Neuronal stem cell (in vitro differentiated cells): ENCODE measurements at regions not wholly inside any gene's neighbourhood (a gene's known extent, or its start where the extent isn't known, plus 50 kb on each side); places are given as distances from the start of the nearest gene placed in this dataset.

Source experiments
- DNase-seq: peaks from one replicate; pipeline ENCODE4 v3.0.0-alpha.2; 2013; ENCODE audit warnings: low spot score
- H2AFZ ChIP-seq: one replicate; pipeline ENCODE4 v1.6.1; 2013; ENCODE audit warnings: mild to moderate bottlenecking, low read length, inconsistent platforms
- H2AK5ac ChIP-seq: 2 replicates; pipeline ENCODE4 v1.6.1; 2013; ENCODE audit warnings: low read depth, mild to moderate bottlenecking, inconsistent platforms, low read length, moderate library complexity, mixed read lengths
- H2BK120ac ChIP-seq: 2 replicates; pipeline ENCODE4 v1.6.1; 2013; ENCODE audit warnings: low read depth, mild to moderate bottlenecking, inconsistent platforms, low read length, moderate library complexity, mixed read lengths
- H2BK12ac ChIP-seq: one replicate; pipeline ENCODE4 v1.6.1; 2013; ENCODE audit warnings: low read length, inconsistent platforms
- H2BK15ac ChIP-seq: 2 replicates; pipeline ENCODE4 v1.6.1; 2013; ENCODE audit warnings: mild to moderate bottlenecking, low read length, inconsistent platforms, mixed read lengths
- H2BK5ac ChIP-seq: one replicate; pipeline ENCODE4 v1.6.1; 2013; ENCODE audit warnings: inconsistent platforms, mild to moderate bottlenecking, low read length, moderate library complexity
- H3K14ac ChIP-seq: one replicate; pipeline ENCODE4 v1.6.1; 2013; ENCODE audit warnings: low read length, inconsistent platforms
- H3K18ac ChIP-seq: 2 replicates; pipeline ENCODE4 v1.6.1; 2013; ENCODE audit warnings: low read length, inconsistent platforms
- H3K23ac ChIP-seq: 2 replicates; pipeline ENCODE4 v1.6.1; 2013; ENCODE audit warnings: low read depth, mild to moderate bottlenecking, mixed read lengths, low read length, inconsistent platforms; ENCODE audit not compliant: poor library complexity
- H3K27ac ChIP-seq: replicated peaks from 3 replicates; pipeline ENCODE4 v1.5.1; 2013; ENCODE audit warnings: low read length, inconsistent platforms
- H3K27me3 ChIP-seq, 3 experiments: 2 replicates each; pipeline ENCODE4 v1.6.1; 2013; ENCODE audit warnings: low read length in 3 of 3, mild to moderate bottlenecking in 2 of 3, inconsistent platforms in 1 of 3, low read depth in 1 of 3, mixed read lengths in 1 of 3, moderate library complexity in 1 of 3; ENCODE audit not compliant: control insufficient read depth in 3 of 3, insufficient read depth in 3 of 3
- H3K36me3 ChIP-seq, 2 donors: replicated peaks in 1 of 2; 2 replicates each; pipeline ENCODE4 v1.6.1; 2013; ENCODE audit warnings: low read length in 2 of 2; ENCODE audit not compliant: control insufficient read depth in 2 of 2, insufficient read depth in 2 of 2
- H3K4ac ChIP-seq: 2 replicates; pipeline ENCODE4 v1.6.1; 2013; ENCODE audit warnings: inconsistent platforms, mild to moderate bottlenecking, low read length, moderate library complexity
- H3K4me1 ChIP-seq, 2 donors: 1 replicate in 1 of 2; 2 replicates in 1 of 2; pipeline ENCODE4 v1.6.1; 2013; ENCODE audit warnings: low read length in 2 of 2, low read depth in 1 of 2; ENCODE audit not compliant: control insufficient read depth in 2 of 2, insufficient read depth in 1 of 2
- H3K4me2 ChIP-seq: one replicate; pipeline ENCODE4 v1.6.1; 2013; ENCODE audit warnings: mild to moderate bottlenecking, low read length, inconsistent platforms; ENCODE audit not compliant: insufficient read depth, poor library complexity, severe bottlenecking
- H3K4me3 ChIP-seq, 2 donors: 2 replicates each; pipeline ENCODE4 v1.5.1; 2013; ENCODE audit warnings: low read length in 2 of 2, mild to moderate bottlenecking in 2 of 2, inconsistent platforms in 1 of 2, moderate library complexity in 1 of 2
- H3K79me1 ChIP-seq: one replicate; pipeline ENCODE4 v1.6.1; 2013; ENCODE audit warnings: low read depth, mild to moderate bottlenecking, inconsistent platforms, low read length, moderate library complexity
- H3K9ac ChIP-seq: one replicate; pipeline ENCODE4 v1.6.1; 2013; ENCODE audit warnings: mild to moderate bottlenecking, low read depth, low read length, inconsistent platforms; ENCODE audit not compliant: poor library complexity
- H3K9me3 ChIP-seq, 2 donors: replicated peaks in 1 of 2; 2 replicates each; pipeline versions ENCODE3 to v1.6.1; 2013; ENCODE audit warnings: low read length in 2 of 2, mild to moderate bottlenecking in 2 of 2, inconsistent platforms in 1 of 2, low read depth in 1 of 2, mixed read lengths in 1 of 2, moderate library complexity in 1 of 2; ENCODE audit not compliant: control insufficient read depth in 2 of 2, insufficient read depth in 1 of 2
- H4K8ac ChIP-seq: one replicate; pipeline ENCODE4 v1.6.1; 2013; ENCODE audit warnings: low read depth, mild to moderate bottlenecking, inconsistent platforms, low read length, moderate library complexity
- H4K91ac ChIP-seq: one replicate; pipeline ENCODE4 v1.6.1; 2013; ENCODE audit warnings: low read length, low read depth, mild to moderate bottlenecking, inconsistent platforms; ENCODE audit not compliant: poor library complexity
- WGBS, 2 donors: extraction: QIAGEN DNeasy Blood & Tissue Kit; methylation state at CpG; one replicate each; pipeline ENCODE4 v1.1.7; 2013; ENCODE audit warnings: missing lambda C conversion rate in 2 of 2, mixed read lengths in 1 of 2; ENCODE audit not compliant: insufficient read length in 2 of 2, insufficient replicate concordance in 1 of 2; ENCODE audit errors: extremely low coverage in 2 of 2; 5-methylcytosine and 5-hydroxymethylcytosine counted together

DNA sequence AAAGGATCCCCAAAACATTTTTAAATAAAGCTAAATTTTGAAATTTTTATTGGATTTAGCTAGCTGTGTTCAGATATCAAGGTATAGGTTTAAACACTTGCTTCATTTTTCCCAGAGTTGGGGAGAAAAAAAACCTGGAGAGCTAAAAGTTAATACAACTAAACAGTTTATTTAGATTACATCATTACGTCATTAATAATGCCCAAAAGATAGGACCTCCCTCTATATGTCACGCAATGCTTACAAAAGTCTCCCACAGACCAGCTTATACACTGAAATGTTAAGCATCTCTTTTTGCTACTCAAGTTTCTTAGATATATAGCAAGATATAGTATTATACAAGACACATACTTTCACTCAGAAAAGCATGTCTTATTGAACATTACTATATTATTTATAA, 160.0 kb upstream of the SEMA3E start:
- H3K36me3 ChIP-seq: no peaks in the 10 kb centered on the region
- H2BK15ac ChIP-seq: no peak overlapping the region
- no peak overlapping the region for H3K9ac ChIP-seq
- H2BK120ac ChIP-seq: no peak overlapping the region
- H3K27ac ChIP-seq: no peak overlapping the region
- no peak overlapping the region for H2AK5ac ChIP-seq
- H3K4me1 ChIP-seq: no peaks in the 10 kb centered on the region
- no peak overlapping the region for H3K4ac ChIP-seq
- no peak overlapping the region for H3K4me3 ChIP-seq
- H3K79me1 ChIP-seq: no peaks in the 10 kb centered on the region
- H2BK12ac ChIP-seq: no peak overlapping the region
- no CpG with 5 or more reads among the region's 2 CpGs for WGBS, 2 donors
- H3K23ac ChIP-seq: no peak overlapping the region
- no peak overlapping the region for H3K14ac ChIP-seq
- no peak for DNase-seq
- H2BK5ac ChIP-seq: no peak overlapping the region
- H3K4me2 ChIP-seq: no peak overlapping the region
- no peaks in the 10 kb centered on the region for H3K27me3 ChIP-seq
- no peak overlapping the region for H3K18ac ChIP-seq
- no peak overlapping the region for H2AFZ ChIP-seq
- H4K91ac ChIP-seq: no peak overlapping the region
- H4K8ac ChIP-seq: no peak overlapping the region
- H3K9me3 ChIP-seq: peaks cover 0 to 6% of the 10 kb centered on the region in 2 donors

- peaks cover 0 to 5% of the 10 kb centered on the region in 2 donors for H3K9me3 ChIP-seq
- H3K36me3 ChIP-seq: no peaks in the 10 kb centered on the region
- H3K4ac ChIP-seq: no peak overlapping the region
- no peak overlapping the region for H3K14ac ChIP-seq
- H4K91ac ChIP-seq: no peak overlapping the region
- H2BK15ac ChIP-seq: no peak overlapping the region
- no peak overlapping the region for H3K18ac ChIP-seq
- no peaks in the 10 kb centered on the region for H3K79me1 ChIP-seq
- no peak overlapping the region for H3K4me2 ChIP-seq
- H2BK12ac ChIP-seq: no peak overlapping the region
- no peaks in the 10 kb centered on the region for H3K4me1 ChIP-seq
- H2AK5ac ChIP-seq: no peak overlapping the region
- H2AFZ ChIP-seq: no peak overlapping the region
- no peak overlapping the region for H3K9ac ChIP-seq
- no peak overlapping the region for H3K4me3 ChIP-seq
- DNase-seq: no peak
- H2BK120ac ChIP-seq: no peak overlapping the region
- H3K27me3 ChIP-seq: no peaks in the 10 kb centered on the region
- H4K8ac ChIP-seq: no peak overlapping the region
- H2BK5ac ChIP-seq: no peak overlapping the region
- no peak overlapping the region for H3K27ac ChIP-seq
- no CpG with 5 or more reads among the region's 4 CpGs for WGBS, 2 donors
- H3K23ac ChIP-seq: no peak overlapping the region
Measured at GRCh38 chr7:83807774-83808173, 158.8 kb upstream of the SEMA3E start.

GRCh38 chr7:83806538-83806937, 157.6 kb upstream of the SEMA3E start:
- Histone ChIP-seq H3K9ac (no peak overlapping the region), H4K8ac (no peak overlapping the region), H4K91ac (no peak overlapping the region), H2BK120ac (no peak overlapping the region), H3K36me3 (no peaks in the 10 kb centered on the region), H3K79me1 (no peaks in the 10 kb centered on the region), H3K27ac (no peak overlapping the region), H3K18ac (no peak overlapping the region), H2AFZ (no peak overlapping the region), H3K4me2 (no peak overlapping the region), H3K4me3 (no peak overlapping the region), H2BK5ac (no peak overlapping the region), H2BK15ac (no peak overlapping the region), H3K23ac (no peak overlapping the region), H3K4ac (no peak overlapping the region), H3K4me1 (no peaks in the 10 kb centered on the region), H2AK5ac (no peak overlapping the region), H3K27me3 (no peaks in the 10 kb centered on the region), H3K9me3 (no peaks in the 10 kb centered on the region), H3K14ac (no peak overlapping the region), H2BK12ac (no peak overlapping the region)
- no CpG with 5 or more reads among the region's 1 CpG for WGBS, 2 donors
- DNase-seq: no peak

DNA sequence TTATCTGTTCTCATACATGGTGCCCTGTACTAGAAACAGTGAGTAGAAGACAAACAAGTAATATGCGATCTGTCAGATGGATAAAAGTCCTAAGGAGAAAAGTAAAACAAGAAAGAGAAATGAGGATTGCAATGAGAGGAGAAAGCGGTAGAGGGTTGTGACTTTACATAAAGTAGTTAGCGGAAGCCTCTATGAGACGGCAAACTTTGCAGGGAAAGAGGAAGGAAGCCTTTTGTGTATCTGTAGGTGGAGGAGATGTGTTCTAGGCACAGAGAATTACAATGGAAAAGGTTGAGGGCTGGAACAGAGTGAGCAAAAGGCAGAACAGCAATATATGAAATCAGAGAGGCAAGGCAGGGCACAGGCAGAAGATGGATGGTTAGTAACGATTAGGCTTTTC, 150.4 kb upstream of the SEMA3E start:
- H3K36me3 ChIP-seq: no peaks in the 10 kb centered on the region
- H3K23ac ChIP-seq: no peak overlapping the region
- H4K8ac ChIP-seq: no peak overlapping the region
- H3K79me1 ChIP-seq: no peaks in the 10 kb centered on the region
- H3K4me1 ChIP-seq: no peaks in the 10 kb centered on the region
- H3K9me3 ChIP-seq: no peaks in the 10 kb centered on the region
- no peak overlapping the region for H3K18ac ChIP-seq
- H2AK5ac ChIP-seq: no peak overlapping the region
- no peak overlapping the region for H2BK120ac ChIP-seq
- no peak overlapping the region for H3K9ac ChIP-seq
- H3K4ac ChIP-seq: no peak overlapping the region
- H4K91ac ChIP-seq: no peak overlapping the region
- no peak overlapping the region for H2BK12ac ChIP-seq
- DNase-seq: no peak
- no peak overlapping the region for H2BK5ac ChIP-seq
- no peak overlapping the region for H3K4me3 ChIP-seq
- WGBS, 2 donors: no CpG with 5 or more reads among the region's 5 CpGs
- H3K14ac ChIP-seq: no peak overlapping the region
- no peaks in the 10 kb centered on the region for H3K27me3 ChIP-seq
- H3K27ac ChIP-seq: no peak overlapping the region
- H2BK15ac ChIP-seq: no peak overlapping the region
- no peak overlapping the region for H2AFZ ChIP-seq
- no peak overlapping the region for H3K4me2 ChIP-seq
